IMR-90 (cell line): ENCODE measurements at regions not wholly inside any gene's neighbourhood (a gene's known extent, or its start where the extent isn't known, plus 50 kb on each side); places are given as distances from the start of the nearest gene placed in this dataset. TPM values are rescaled to one million over a fixed set of nuclear protein-coding genes. Genes with fewer than 3 reads are reported as not detected.

Source experiments
- ATAC-seq: fragments of 200-7000 bp; cut with Tn5 transposase; 2 replicates; pipeline ENCODE4 v1.9.1; 2020; ENCODE audit warnings: low read depth, mild to moderate bottlenecking, moderate library complexity
- BruUV-seq: library from RNA; stranded (reverse); fragments of 400-500 nt; replicated peaks from 2 replicates; lab custom pipeline; 2021; lab: Mats Ljungman, UMichigan
- CTCF ChIA-PET: fragments of 300-600 bp; formaldehyde crosslinking; extraction: SDS; loops from one replicate; lab custom pipeline; 2021; ENCODE audit warnings: antibody characterized with exemption; lab: Yijun Ruan, JAX
- POLR2A ChIA-PET: fragments of 300-600 bp; sonication (Branson Sonifier 250); formaldehyde crosslinking; loops from one replicate; lab custom pipeline; 2022; ENCODE audit warnings: antibody characterized with exemption; ENCODE audit not compliant: unreplicated experiment; lab: Charles Lee
- DNase-seq: peaks from one replicate; pipeline ENCODE4 v3.0.0; 2013
- H2AFZ ChIP-seq: replicated peaks from 2 replicates; pipeline ENCODE3; 2013; ENCODE audit warnings: low read length, mild to moderate bottlenecking; ENCODE audit not compliant: poor library complexity
- H2AK5ac ChIP-seq: 2 replicates; pipeline ENCODE4 v1.6.1; 2013; ENCODE audit warnings: low read depth, low read length, inconsistent platforms
- H2AK9ac ChIP-seq: replicated peaks from 2 replicates; pipeline ENCODE3; 2013; ENCODE audit warnings: mild to moderate bottlenecking, low read depth, low read length, moderate library complexity; ENCODE audit not compliant: poor library complexity
- H2BK120ac ChIP-seq: 2 replicates; pipeline ENCODE4 v1.6.1; 2013; ENCODE audit warnings: low read depth, low read length, inconsistent platforms
- H2BK15ac ChIP-seq: 3 replicates; pipeline ENCODE4 v1.6.1; 2013; ENCODE audit warnings: low read depth, low read length, inconsistent platforms
- H2BK20ac ChIP-seq: 2 replicates; pipeline ENCODE4 v1.6.1; 2013; ENCODE audit warnings: low read depth, mild to moderate bottlenecking, inconsistent platforms, low read length, moderate library complexity
- H2BK5ac ChIP-seq: 2 replicates; pipeline ENCODE4 v1.6.1; 2013; ENCODE audit warnings: mild to moderate bottlenecking, low read depth, low read length, inconsistent platforms; ENCODE audit not compliant: poor library complexity, severe bottlenecking
- H3K14ac ChIP-seq: replicated peaks from 2 replicates; pipeline ENCODE4 v1.6.1; 2013; ENCODE audit warnings: low read depth, low read length, inconsistent platforms
- H3K18ac ChIP-seq: 2 replicates; pipeline ENCODE4 v1.6.1; 2013; ENCODE audit warnings: low read depth, low read length, control low read depth
- H3K23ac ChIP-seq: 2 replicates; pipeline ENCODE4 v1.6.1; 2013; ENCODE audit warnings: low read depth, low read length, inconsistent platforms
- H3K27ac ChIP-seq: 2 replicates; pipeline ENCODE4 v1.5.1; 2013; ENCODE audit warnings: mild to moderate bottlenecking, control low read depth, low read length; ENCODE audit not compliant: insufficient read depth
- H3K27me3 ChIP-seq: 2 replicates; pipeline ENCODE4 v1.6.1; 2013; ENCODE audit warnings: low read length; ENCODE audit not compliant: control insufficient read depth, insufficient read depth
- H3K36me3 ChIP-seq: 2 replicates; pipeline ENCODE4 v1.6.1; 2013; ENCODE audit warnings: low read length, mixed read lengths; ENCODE audit not compliant: control insufficient read depth, insufficient read depth
- H3K4ac ChIP-seq: 2 replicates; pipeline ENCODE4 v1.6.1; 2013; ENCODE audit warnings: low read depth, low read length, inconsistent platforms
- H3K4me1 ChIP-seq: 2 replicates; pipeline ENCODE4 v1.6.1; 2013; ENCODE audit warnings: low read length, mixed read lengths; ENCODE audit not compliant: control insufficient read depth, insufficient read depth
- H3K4me2 ChIP-seq: 2 replicates; pipeline ENCODE4 v1.6.1; 2013; ENCODE audit warnings: low read depth, mild to moderate bottlenecking, control low read depth, low read length, moderate library complexity
- H3K4me3 ChIP-seq: 2 replicates; pipeline ENCODE4 v1.5.1; 2013; ENCODE audit warnings: low read depth, mild to moderate bottlenecking, control low read depth, low read length, moderate library complexity; ENCODE audit not compliant: insufficient read depth
- H3K56ac ChIP-seq: 2 replicates; pipeline ENCODE4 v1.6.1; 2013; ENCODE audit warnings: low read length, inconsistent platforms; ENCODE audit not compliant: insufficient read depth; ENCODE audit errors: extremely low read depth
- H3K79me1 ChIP-seq, 2 experiments: 2 replicates each; pipeline ENCODE4 v1.6.1; 2013; ENCODE audit warnings: low read length in 2 of 2, inconsistent platforms in 1 of 2, low read depth in 1 of 2
- H3K9ac ChIP-seq: 2 replicates; pipeline ENCODE4 v1.6.1; 2013; ENCODE audit warnings: low read depth, low read length, control low read depth
- H3K9me1 ChIP-seq: 2 replicates; pipeline ENCODE4 v1.6.1; 2013; ENCODE audit warnings: low read length, inconsistent platforms; ENCODE audit not compliant: insufficient read depth
- H3K9me3 ChIP-seq: 2 replicates; pipeline ENCODE4 v1.6.1; 2013; ENCODE audit warnings: low read length; ENCODE audit not compliant: control insufficient read depth, insufficient read depth
- H4K20me1 ChIP-seq: 2 replicates; pipeline ENCODE4 v1.6.1; 2013; ENCODE audit warnings: low read length, inconsistent platforms; ENCODE audit not compliant: insufficient read depth
- H4K5ac ChIP-seq: 2 replicates; pipeline ENCODE4 v1.6.1; 2013; ENCODE audit warnings: mild to moderate bottlenecking, low read depth, low read length, control low read depth
- H4K8ac ChIP-seq, 2 experiments: 2 replicates each; pipeline ENCODE4 v1.6.1; 2013; ENCODE audit warnings: low read depth in 2 of 2, low read length in 2 of 2, control low read depth in 1 of 2, inconsistent platforms in 1 of 2
- H4K91ac ChIP-seq: 2 replicates; pipeline ENCODE4 v1.6.1; 2013; ENCODE audit warnings: low read depth, low read length, inconsistent platforms; ENCODE audit not compliant: insufficient read depth
- NFE2L2 ChIP-seq: fragments of 150-350 bp; IDR thresholded peaks from 2 replicates; pipeline ENCODE4 v1.6.1; 2016; ENCODE audit warnings: low read depth, mild to moderate bottlenecking, low read length
- WGBS, 2 experiments: methylation state at CpG; one replicate each; pipeline versions ENCODE4 v1.1.5 to v1.1.7; 2013; ENCODE audit warnings: missing lambda C conversion rate in 2 of 2; ENCODE audit not compliant: insufficient read length in 1 of 2; ENCODE audit errors: extremely low coverage in 2 of 2; 5-methylcytosine and 5-hydroxymethylcytosine counted together
- dilution Hi-C: fragments of 300-500 bp; cut with HindIII; formaldehyde crosslinking; loops from one replicate; pipeline ENCODE4 v1.14.3; 2018; ENCODE audit warnings: low sequenced_read_pairs; ENCODE audit not compliant: unreplicated experiment
- in situ Hi-C: fragments of 300-500 bp; cut with MboI; formaldehyde crosslinking; loops from 3 replicates; pipeline ENCODE4 v1.14.3; 2019; ENCODE audit warnings: low sequenced_read_pairs, inconsistent platforms, mixed read lengths
- intact Hi-C: fragments of 100-400 bp; cut with micrococcal nuclease; formaldehyde crosslinking; loops from 2 replicates; pipeline ENCODE4 v1.10.0; 2022
- microRNA-seq, 2 experiments: library from miRNA; stranded (forward) in 1 of 2; unstranded in 1 of 2; fragments of 10-50 nt in 1 of 2; fragments of <30 nt in 1 of 2; gene quantifications in 1 of 2; microRNA quantifications in 1 of 2; one replicate each; pipeline versions ENCODE3 to v1.1.0; 2013 to 2020; ENCODE audit not compliant: insufficient read depth in 1 of 2, insufficient read length in 1 of 2, unreplicated experiment in 1 of 2
- small RNA-seq, 5 experiments: library from RNA; depleted of rRNA; stranded (forward); fragments of <200 nt; gene quantifications; one replicate each; pipeline ENCODE3, GENCODE V24; 2012

GRCh38 chr1:101748077-101748476 lies 248.6 kb downstream of the OLFM3 start:
- H2AK5ac ChIP-seq: no peak overlapping the region
- no peaks in the 10 kb centered on the region for H3K9me3 ChIP-seq
- H3K23ac ChIP-seq: no peak overlapping the region
- no peaks in the 10 kb centered on the region for H3K4me1 ChIP-seq
- BruUV-seq: no TSS peak
- no peak for TF ChIP-seq NFE2L2
- no peak overlapping the region for H2BK5ac ChIP-seq
- no peaks in the 10 kb centered on the region for H4K20me1 ChIP-seq
- no peak overlapping the region for H3K4ac ChIP-seq
- no peaks in the 10 kb centered on the region for H3K36me3 ChIP-seq
- no peaks in the 10 kb centered on the region for H3K9me1 ChIP-seq
- H3K27ac ChIP-seq: no peak overlapping the region
- H3K79me1 ChIP-seq: no peaks in the 10 kb centered on the region
- no peak overlapping the region for H4K8ac ChIP-seq
- H3K56ac ChIP-seq: no peak overlapping the region
- H4K91ac ChIP-seq: no peak overlapping the region
- H2BK120ac ChIP-seq: no peak overlapping the region
- no peak overlapping the region for H2AFZ ChIP-seq
- no CpG with 5 or more reads among the region's 2 CpGs for WGBS, 2 experiments
- ATAC-seq (no peak), DNase-seq (no peak)
- H3K9ac ChIP-seq: no peak overlapping the region
- ChIA-PET CTCF (no interaction called here), POLR2A (no interaction called here)
- H4K5ac ChIP-seq: no peak overlapping the region
- dilution Hi-C loops (no loop called here), in situ Hi-C loops (no loop called here), intact Hi-C loops (no loop called here)
- no peak overlapping the region for H2BK20ac ChIP-seq
- no peaks in the 10 kb centered on the region for H3K27me3 ChIP-seq
- H3K18ac ChIP-seq: no peak overlapping the region
- H3K4me2 ChIP-seq: no peak overlapping the region
- no peak overlapping the region for H2BK15ac ChIP-seq
- no peak overlapping the region for H3K14ac ChIP-seq
- no peak overlapping the region for H2AK9ac ChIP-seq
- no peak overlapping the region for H3K4me3 ChIP-seq

Small RNAs in the stretch of these regions (microRNA-seq; reads per million reads assigned to microRNA genes)
- gene RNU6-965P (ENCODE audit: insufficient read depth, insufficient read length): not detected

Small RNAs in the stretch of these regions (small RNA-seq; reads per million reads assigned to genes)
- gene RNU6-965P: 0 reads per million in 5 experiments
